HG02759 (cell line): ENCODE measurements at regions not wholly inside any gene's neighbourhood (a gene's known extent, or its start where the extent isn't known, plus 50 kb on each side); places are given as distances from the start of the nearest gene placed in this dataset.
"Not testable (repeated sequence)": the region's sequence is repeated elsewhere in the genome, so short reads cannot be mapped to it uniquely, and the experiment has no call there.

Experiments used
- ATAC-seq: cut with Tn5 transposase; IDR thresholded peaks from one replicate; pipeline ENCODE4 v1.9.1; 2021; ENCODE audit warnings: mild to moderate bottlenecking, moderate library complexity; ENCODE audit not compliant: unreplicated experiment

DNA sequence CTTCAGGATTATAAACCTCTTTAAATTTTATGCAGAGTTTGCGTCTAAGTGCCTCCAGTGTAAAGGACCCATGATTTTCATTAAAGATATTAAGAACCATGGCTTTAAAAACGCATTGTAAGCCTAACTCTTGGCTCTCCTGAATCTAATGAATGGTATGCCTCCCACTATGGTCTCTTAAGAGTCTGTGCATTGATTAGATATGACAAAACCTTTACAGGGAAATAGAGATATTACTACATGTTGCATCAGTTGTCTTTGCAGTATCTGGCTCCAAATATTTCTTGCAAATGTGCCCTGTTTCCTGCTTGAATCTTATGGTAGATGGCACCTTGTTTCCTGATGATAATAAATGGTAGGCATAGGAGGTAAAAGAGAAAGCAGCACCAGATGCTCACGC, 189.3 kb upstream of the FSHR start:
- ATAC-seq, result no peak

DNA sequence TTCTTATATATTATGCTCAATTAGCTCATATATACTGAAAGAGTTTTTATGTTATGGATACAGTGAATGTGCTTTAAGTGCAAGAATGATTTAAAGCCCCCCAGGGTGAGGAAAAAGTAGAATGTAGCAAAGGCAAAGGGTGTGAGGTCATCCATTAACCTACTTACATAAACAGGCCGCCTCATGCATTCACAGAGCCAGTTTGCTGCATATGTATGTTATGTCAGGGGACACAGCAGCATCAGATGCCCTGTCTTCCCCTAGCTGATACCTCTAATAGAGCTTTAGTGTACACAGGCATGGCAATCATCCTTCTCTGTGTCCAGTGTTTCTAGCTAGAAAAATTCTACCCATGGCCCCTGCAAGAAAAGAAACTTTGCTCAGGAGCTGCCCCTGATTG, 187.8 kb upstream of the FSHR start:
- no peak for ATAC-seq

DNA sequence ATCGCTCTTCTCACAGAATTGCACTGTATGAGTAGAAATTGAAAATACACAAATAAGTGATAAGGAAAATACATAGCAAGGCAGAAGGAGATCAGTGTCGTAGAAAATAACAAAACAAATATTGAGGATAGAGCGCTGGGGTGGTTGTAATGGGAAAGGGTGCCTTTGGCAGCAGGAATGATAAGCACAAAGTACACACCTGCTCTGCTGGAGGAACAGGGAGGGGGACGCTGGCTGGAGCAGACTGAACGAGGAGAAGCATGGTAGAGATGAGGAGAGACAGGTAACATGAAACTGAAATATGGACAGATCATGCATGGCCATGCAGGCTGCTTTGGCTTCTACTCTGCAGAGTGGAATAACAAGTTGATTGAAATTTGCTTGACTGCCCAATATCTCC, 181.2 kb upstream of the FSHR start:
- no peak for ATAC-seq

DNA sequence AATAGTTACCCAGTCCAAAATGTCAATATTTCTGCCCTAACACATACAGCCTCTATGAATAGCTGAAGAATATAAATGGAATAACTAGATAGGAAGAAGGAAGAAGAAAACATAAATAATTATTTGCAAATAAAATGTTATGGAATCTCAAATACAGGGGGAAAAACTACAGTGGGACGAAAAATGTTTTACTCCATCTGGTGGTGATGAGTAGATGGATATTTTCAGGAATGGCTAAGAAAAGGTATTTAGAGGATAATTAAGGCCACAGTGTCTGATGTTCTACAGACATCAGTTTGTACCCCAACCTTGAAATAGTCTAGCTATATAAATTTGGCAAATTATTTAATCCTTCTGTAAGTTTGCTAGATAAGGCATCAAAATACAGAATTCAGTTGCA, 178.1 kb upstream of the FSHR start:
- no peak for ATAC-seq

GRCh38 chr2:49318531-49318930, 164.2 kb upstream of the FSHR start:
- ATAC-seq, result no peak

GRCh38 chr2:49309461-49309860, 155.1 kb upstream of the FSHR start:
- no peak for ATAC-seq

DNA sequence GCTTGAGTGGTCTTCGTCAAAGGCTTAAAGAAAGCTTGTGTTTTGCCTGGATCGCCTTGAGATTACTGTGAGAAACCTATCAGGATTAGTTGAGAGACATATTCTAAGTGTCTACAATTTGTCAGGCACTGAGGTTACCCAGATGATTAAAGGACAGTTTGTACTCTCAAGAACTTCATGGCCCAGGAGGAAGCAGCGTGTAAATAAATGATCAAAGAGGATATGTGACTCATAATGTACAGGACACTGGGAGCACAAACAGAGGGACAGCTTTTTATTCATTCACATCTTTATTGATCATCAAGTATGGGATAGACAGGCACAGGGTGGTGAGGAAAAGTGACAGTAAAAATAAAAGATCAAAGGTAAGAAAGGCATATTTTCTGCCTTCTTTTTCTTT, 152.6 kb upstream of the FSHR start:
- ATAC-seq, result no peak

DNA sequence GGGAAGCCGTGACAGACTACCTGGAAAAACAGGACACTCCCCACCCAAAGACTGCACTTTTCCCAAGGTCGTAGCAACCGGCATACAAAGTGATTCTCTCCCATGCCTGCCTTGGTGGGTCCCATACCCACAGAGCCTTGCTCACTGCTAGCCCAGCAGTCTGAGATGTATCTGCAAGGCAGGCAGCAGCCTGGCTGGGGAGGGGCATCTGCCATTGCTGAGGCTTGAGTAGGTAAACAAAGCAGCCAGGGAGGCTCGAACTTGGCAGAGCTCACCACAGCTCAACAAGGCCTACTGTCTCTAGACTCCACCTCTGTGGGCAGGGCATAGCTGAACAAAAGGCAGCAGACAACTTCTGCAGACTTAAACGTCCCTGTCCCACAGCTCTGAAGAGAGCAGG, 144.4 kb upstream of the FSHR start:
- not testable (repeated sequence) for ATAC-seq

DNA sequence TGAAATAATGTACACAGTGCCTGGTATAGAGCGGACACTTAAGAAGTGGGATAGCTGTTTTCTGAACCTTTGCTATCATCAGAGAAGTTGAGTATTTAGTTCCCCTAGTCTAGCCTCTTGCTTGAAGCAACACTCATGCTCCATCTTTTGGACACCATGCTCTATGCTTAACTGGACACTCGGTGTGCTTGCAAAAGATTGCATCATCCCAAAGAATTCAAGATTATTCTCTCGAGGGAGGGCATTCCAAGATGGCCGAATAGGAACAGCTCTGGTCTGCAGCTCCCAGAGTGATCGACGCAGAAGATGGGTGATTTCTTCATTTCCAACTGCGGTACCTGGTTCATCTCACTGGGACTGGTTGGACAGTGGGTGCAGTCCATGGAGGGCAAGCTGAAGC, 143.9 kb upstream of the FSHR start:
- ATAC-seq, result no peak

- no peak for ATAC-seq
Measured at GRCh38 chr2:49296107-49296867, 142.0 kb upstream of the FSHR start.

GRCh38 chr2:49294225-49294624, 139.9 kb upstream of the FSHR start:
- ATAC-seq, result no peak

- no peak for ATAC-seq
Measured at GRCh38 chr2:49291619-49292018, 137.3 kb upstream of the FSHR start.

- ATAC-seq, result no peak
Measured at GRCh38 chr2:49289711-49290110, 135.4 kb upstream of the FSHR start.

DNA sequence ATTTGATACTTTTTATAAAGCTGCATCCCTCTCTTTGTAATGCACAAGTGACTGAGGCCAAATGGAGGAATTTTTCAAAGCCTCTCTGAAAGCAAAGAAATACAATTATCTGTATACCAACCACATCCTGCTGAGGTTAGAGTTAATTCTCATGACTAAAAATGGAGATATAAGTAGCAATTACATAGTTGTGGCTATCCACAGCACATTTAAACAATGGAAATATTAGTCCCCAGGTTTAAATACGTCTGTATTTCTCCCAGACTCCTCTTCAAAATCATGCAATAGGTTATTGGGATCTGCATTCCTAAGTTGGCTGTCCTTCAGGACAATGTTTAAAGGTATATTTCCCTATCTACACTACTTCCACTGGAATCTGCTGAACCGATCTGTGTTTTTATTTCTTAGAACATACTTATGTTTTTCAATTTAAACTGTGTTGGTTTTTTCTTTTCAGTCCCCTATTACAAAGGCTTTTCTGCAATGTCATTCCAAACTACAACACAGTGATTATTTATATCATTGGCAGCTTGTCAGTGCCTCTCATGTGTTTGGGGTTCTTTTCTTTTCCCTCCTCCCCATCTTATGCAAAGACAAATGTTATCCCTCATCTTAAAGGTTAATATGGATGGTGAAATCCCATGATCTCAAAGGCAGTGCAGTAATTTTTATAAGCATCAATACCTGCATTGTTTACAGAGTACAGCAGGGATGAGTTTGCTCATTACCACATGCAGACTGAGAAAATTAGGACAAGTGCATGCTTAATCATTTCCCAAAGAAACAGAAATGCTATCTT, 134.8 kb upstream of the FSHR start:
- no peak for ATAC-seq

- ATAC-seq, result no peak
Measured at GRCh38 chr2:49288113-49288705, 133.9 kb upstream of the FSHR start.

DNA sequence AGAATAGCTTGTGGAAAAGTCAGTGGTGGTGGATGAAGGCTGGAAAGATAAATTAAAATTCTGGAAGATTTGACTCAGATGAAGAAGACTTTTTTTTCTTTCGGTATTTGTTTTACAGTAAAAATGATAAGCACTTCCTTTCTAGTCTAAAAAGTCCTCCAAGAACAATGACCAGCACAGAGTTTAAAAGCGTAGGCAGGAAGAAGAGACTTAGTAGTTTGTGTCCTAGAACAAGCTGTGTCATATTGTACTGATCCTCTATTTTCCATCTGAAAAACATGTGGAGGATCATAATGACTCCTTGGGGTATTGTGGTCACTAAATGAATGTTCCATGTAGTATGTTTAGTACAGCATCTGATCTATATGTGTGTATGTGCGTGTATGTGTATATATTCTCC, 132.4 kb upstream of the FSHR start:
- no peak for ATAC-seq

DNA sequence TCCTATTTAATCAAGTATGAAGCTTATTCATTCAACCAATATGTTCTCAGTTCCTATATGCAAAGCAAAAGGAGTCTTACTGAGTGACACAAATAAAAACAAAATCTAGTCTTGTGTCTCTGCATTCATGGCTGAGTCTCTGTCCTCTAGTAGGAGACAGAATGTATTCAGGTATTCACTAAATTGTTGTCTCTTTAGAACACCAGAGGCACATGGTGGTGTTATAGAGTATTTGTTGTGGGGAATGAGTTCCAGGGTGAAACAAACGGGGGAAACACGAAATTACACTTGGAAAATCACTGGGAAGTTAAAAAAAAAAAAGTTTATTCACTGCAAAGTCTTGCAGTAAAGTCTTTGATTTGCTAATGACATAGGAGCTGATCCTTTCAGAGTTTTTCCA, 131.7 kb upstream of the FSHR start:
- no peak for ATAC-seq

DNA sequence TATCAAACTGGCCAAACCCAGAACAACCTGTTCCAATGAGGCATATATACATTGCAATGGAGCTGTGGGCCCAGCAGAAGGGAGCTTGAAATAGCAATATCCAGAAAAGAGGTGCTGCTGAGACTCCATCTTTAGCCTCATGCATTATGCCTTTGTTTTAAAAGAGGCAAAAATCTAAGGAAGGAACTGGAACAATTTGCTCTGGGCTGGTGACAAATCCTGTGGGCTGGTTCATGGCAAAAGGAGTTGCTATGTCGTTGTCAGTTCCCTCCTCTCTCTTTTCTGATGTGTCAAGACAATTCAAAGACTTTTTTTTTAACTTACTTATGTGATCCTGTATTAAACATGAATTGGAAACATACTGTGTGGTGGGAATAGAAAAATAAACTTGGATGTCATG, 124.2 kb upstream of the FSHR start:
- ATAC-seq, result no peak

- no peak for ATAC-seq
Measured at GRCh38 chr2:49278141-49278540, 123.8 kb upstream of the FSHR start.

DNA sequence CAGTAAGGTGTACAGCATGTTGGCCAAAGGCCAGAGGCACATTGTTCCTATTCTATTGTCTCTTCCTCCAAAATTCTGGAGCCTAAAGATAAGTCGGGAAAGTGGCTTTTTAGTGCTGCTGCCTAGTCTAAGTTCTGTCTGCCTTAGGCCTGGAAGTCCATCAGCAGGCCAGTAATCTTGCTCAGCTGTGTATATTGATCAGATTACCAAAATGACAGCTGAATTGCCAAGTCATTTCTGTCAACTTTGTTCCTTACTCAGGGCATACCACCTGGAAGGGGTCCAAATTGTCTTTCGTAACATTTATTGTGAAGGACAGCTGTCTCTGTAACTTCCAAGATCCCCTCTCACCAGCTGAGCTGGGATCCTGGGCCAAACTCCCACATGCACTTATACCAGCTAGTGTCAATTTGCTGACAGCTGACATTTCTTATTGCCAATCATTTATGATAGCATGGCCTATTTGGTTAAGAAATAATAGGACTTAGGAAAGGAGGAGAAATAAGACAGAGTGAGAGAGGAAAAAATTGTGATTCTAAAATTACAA, 116.8 kb upstream of the FSHR start:
- no peak for ATAC-seq

GRCh38 chr2:49270091-49270490, 115.8 kb upstream of the FSHR start:
- no peak for ATAC-seq

DNA sequence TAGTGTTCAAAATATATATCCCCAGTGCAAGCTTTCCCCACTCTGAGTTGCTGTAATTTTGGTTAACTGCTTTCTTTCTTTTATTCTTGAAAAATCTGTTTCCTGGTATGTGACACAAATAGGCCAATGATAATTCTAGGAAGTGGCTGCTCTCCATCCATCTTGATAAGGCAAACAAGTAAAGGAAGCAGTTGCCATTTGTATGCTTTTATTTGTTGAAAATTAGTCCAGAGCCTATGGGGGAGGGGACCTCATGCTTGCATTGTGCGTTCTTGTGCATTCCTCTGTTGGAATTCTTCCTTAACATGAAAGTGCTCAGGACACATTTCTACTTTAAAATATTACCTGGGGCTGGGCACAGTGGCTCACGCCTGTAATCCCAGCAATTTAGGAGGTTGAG, 111.2 kb upstream of the FSHR start:
- ATAC-seq, result no peak
